Activated T-helper 2 cell treated with anti-CD3 and anti-CD28 coated beads, Interferon-gamma antibody, Interleukin-2, Interleukin-4, amounts not matched to agents 10 μg/mL and 5 μg/mL and 100 μg/mL, durations not matched to agents 14 hours and 24 hours and 36 hours (primary cell): ENCODE measurements at regions not wholly inside any gene's neighbourhood (a gene's known extent, or its start where the extent isn't known, plus 50 kb on each side); places are given as distances from the start of the nearest gene placed in this dataset.

Experiments used
- DNase-seq: peaks from one replicate; pipeline ENCODE4 v3.0.0; 2021; ENCODE audit warnings: low spot score
- H3K27ac Mint-ChIP-seq: one replicate; pipeline ENCODE4 v1.8.0; 2021; ENCODE audit warnings: mixed read lengths
- H3K27me3 Mint-ChIP-seq: one replicate; pipeline ENCODE4 v1.8.0; 2021; ENCODE audit warnings: low read depth, mixed read lengths
- H3K36me3 Mint-ChIP-seq: one replicate; pipeline ENCODE4 v1.8.0; 2021; ENCODE audit warnings: low read depth, mixed read lengths
- H3K4me1 Mint-ChIP-seq: one replicate; pipeline ENCODE4 v1.8.0; 2021; ENCODE audit warnings: low read depth, mixed read lengths
- H3K4me3 Mint-ChIP-seq: one replicate; pipeline ENCODE4 v1.8.0; 2021; ENCODE audit warnings: low read depth, mild to moderate bottlenecking, moderate library complexity, mixed read lengths
- H3K9me3 Mint-ChIP-seq: one replicate; pipeline ENCODE4 v1.8.0; 2021; ENCODE audit warnings: mixed read lengths
- intact Hi-C: fragments of 100-400 bp; cut with micrococcal nuclease; formaldehyde crosslinking; loops from one replicate; pipeline ENCODE4 v1.15.1; 2023

DNA sequence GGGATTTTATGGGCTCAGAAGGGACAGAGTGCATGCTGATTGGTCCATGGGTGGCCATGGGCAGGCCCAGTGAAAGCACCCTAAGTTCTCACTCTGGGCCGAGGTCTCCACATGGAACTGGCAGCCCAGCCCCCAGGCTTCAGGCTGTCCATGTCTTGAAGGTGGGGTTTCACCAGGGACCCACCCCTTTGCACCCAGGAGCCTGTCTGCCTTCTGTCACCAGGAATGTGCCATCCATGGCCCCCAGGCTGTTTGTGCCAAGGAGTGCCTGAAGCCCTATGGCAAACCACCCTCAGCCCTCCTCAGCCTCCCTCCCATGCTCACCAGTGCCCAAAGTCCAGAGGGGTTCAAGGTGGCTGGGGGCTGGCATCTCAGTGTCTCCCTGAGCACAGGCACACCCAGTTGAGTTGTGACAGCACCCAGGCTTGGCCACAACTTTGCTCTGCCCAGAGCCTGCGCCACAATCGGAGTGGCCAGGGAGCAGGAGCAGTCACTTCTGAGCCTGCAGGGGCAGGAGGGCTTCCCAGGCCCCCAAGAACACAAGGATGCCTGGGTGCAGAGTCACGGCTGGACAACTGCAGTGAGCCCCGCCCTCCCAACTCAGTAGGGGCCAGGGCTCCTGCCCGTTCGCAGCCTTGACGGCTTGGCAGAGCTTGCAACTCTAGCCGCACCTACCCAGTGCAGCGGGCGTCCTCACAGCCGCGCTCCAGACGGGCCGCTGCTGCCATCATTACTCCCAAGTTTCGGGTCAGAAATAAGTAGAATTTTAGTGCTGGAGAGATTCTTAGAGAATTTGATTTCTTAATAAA, 185.3 kb upstream of the NUDT6 start:
- H3K9me3 Mint-ChIP-seq, result no peaks in the 10 kb centered on the region
- DNase-seq, result no peak
- H3K36me3 Mint-ChIP-seq, result no peaks in the 10 kb centered on the region
- H3K4me1 Mint-ChIP-seq, result peaks cover 2% of the 10 kb centered on the region
- H3K27me3 Mint-ChIP-seq, result no peaks in the 10 kb centered on the region
- no peak overlapping the region for H3K4me3 Mint-ChIP-seq
- no peak overlapping the region for H3K27ac Mint-ChIP-seq
- intact Hi-C loops, result loop anchor here (10.0 kb wide), 1 partner anchor 287 kb away; the partner anchor contains the start of gene SPRY1

GRCh38 chr4:123109139-123109538, 186.7 kb upstream of the NUDT6 start:
- no peaks in the 10 kb centered on the region for H3K36me3 Mint-ChIP-seq
- no peaks in the 10 kb centered on the region for H3K4me1 Mint-ChIP-seq
- H3K4me3 Mint-ChIP-seq, result no peak overlapping the region
- no peaks in the 10 kb centered on the region for H3K27me3 Mint-ChIP-seq
- intact Hi-C loops, result loop anchor here (10.0 kb wide), 1 partner anchor 286 kb away; the partner anchor contains the start of gene SPRY1
- H3K9me3 Mint-ChIP-seq, result no peaks in the 10 kb centered on the region
- H3K27ac Mint-ChIP-seq, result no peak overlapping the region
- no peak for DNase-seq

GRCh38 chr4:123110147-123110546, 187.8 kb upstream of the NUDT6 start:
- Mint-ChIP-seq H3K27ac (no peak overlapping the region), H3K36me3 (no peaks in the 10 kb centered on the region), H3K4me1 (no peaks in the 10 kb centered on the region), H3K9me3 (no peaks in the 10 kb centered on the region), H3K27me3 (no peaks in the 10 kb centered on the region), H3K4me3 (no peak overlapping the region)
- intact Hi-C loops, result no loop called here
- DNase-seq, result no peak

DNA sequence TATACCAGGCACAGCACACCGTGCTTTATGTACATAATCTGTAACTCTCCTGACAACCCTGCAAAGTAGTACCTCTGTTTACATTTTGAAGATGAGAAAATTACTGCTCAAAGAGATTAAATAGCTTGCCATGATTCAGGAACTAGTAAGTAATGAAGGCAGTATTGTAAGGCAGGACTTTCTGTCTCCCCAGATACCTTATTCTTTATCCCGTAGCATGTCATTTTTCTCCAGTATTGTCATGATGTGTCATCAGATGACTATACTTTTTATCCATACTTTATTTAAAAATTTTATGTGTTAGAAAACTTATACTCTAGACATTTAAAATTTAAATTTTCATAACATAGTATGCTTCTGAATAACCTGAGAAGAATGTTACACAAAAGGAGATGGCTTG, 188.3 kb upstream of the NUDT6 start:
- Mint-ChIP-seq H3K36me3 (no peaks in the 10 kb centered on the region), H3K27me3 (no peaks in the 10 kb centered on the region)
- intact Hi-C loops, result no loop called here

GRCh38 chr4:123113155-123113554, 190.8 kb upstream of the NUDT6 start:
- Mint-ChIP-seq H3K27ac (no peak overlapping the region), H3K4me1 (no peaks in the 10 kb centered on the region), H3K9me3 (no peaks in the 10 kb centered on the region), H3K27me3 (no peaks in the 10 kb centered on the region), H3K36me3 (no peaks in the 10 kb centered on the region), H3K4me3 (no peak overlapping the region)
- no peak for DNase-seq
- intact Hi-C loops, result no loop called here

More for the DNA sequence above, 188.3 kb upstream of the NUDT6 start:
- Mint-ChIP-seq H3K27ac (no peak overlapping the region), H3K9me3 (no peaks in the 10 kb centered on the region), H3K4me1 (no peaks in the 10 kb centered on the region), H3K4me3 (no peak overlapping the region)
- no peak for DNase-seq

- no peaks in the 10 kb centered on the region for H3K4me1 Mint-ChIP-seq
- H3K9me3 Mint-ChIP-seq, result no peaks in the 10 kb centered on the region
- no peak overlapping the region for H3K27ac Mint-ChIP-seq
- no peaks in the 10 kb centered on the region for H3K27me3 Mint-ChIP-seq
- no peak for DNase-seq
- H3K36me3 Mint-ChIP-seq, result no peaks in the 10 kb centered on the region
- intact Hi-C loops, result no loop called here
- no peak overlapping the region for H3K4me3 Mint-ChIP-seq
These were observed 191.9 kb upstream of the NUDT6 start for GRCh38 chr4:123114084-123114914.

DNA sequence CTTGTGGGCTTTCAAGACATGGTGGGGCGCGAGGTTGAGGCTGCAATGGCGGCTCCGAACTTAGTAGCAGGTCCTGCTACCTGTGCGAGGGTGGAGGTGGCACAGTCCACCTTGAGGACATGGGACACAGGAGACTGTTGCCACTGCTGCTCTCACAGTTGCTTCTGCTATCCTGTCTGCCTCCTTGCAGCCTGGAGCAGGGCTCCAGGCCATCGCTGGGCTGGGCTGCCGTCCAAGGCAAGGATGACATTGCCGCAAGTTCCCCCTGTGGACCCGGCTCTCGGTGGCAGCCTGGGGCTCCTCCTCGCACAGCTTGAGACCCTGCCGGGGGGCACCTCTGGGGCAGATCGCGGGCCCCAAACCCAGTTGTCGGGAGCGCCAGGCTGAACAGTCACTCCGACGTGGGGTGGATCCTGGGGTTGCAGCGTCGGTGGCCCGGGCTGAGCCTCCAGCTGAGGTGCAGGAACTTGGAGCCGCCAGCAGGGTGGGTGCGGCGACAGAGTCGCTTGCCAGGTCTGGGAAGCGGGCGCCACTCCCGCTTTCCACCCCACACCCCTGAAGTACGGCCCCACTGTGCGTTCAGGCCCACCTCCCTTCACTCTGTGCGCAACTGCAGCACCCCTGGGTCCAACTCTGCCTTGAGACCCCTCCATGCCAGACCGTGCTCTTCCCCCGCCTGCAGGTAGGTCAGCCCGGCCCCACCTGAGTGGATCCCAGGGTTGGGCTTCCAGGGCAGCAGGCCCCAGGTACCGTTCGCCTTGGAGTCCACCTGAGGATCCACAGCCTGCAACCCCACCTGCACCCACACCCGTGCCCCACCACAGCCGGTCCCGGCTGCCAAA, 192.7 kb upstream of the NUDT6 start:
- no peaks in the 10 kb centered on the region for H3K9me3 Mint-ChIP-seq
- no peak overlapping the region for H3K27ac Mint-ChIP-seq
- no peak overlapping the region for H3K4me3 Mint-ChIP-seq
- no peaks in the 10 kb centered on the region for H3K4me1 Mint-ChIP-seq
- no peaks in the 10 kb centered on the region for H3K27me3 Mint-ChIP-seq
- intact Hi-C loops, result no loop called here
- no peak for DNase-seq
- H3K36me3 Mint-ChIP-seq, result no peaks in the 10 kb centered on the region

DNA sequence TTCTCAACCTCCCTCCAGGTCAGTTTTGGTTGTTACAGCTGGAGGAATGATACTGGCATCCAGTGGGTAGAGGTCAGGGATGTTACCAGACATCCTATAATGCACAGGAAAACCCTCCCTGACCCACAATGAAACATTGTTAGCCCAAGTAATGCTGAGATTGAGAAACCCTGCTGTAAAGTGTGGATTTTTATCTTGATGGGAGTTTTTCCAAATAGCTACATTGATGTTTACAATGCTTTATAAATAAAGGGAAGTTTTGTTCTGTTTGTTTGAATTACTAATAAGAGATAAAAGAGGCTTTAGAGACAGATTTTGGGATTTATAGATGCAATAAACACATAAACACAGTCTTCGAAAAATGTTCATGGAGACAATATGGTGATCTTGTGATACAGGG, 194.0 kb upstream of the NUDT6 start:
- no peak for DNase-seq
- intact Hi-C loops, result no loop called here
- H3K4me3 Mint-ChIP-seq, result no peak overlapping the region
- H3K36me3 Mint-ChIP-seq, result no peaks in the 10 kb centered on the region
- no peaks in the 10 kb centered on the region for H3K27me3 Mint-ChIP-seq
- H3K9me3 Mint-ChIP-seq, result no peaks in the 10 kb centered on the region
- H3K27ac Mint-ChIP-seq, result no peak overlapping the region
- H3K4me1 Mint-ChIP-seq, result no peaks in the 10 kb centered on the region

GRCh38 chr4:123120473-123120872, 198.1 kb upstream of the NUDT6 start:
- Mint-ChIP-seq H3K27me3 (no peaks in the 10 kb centered on the region), H3K36me3 (peaks cover 2% of the 10 kb centered on the region), H3K4me1 (no peaks in the 10 kb centered on the region), H3K27ac (no peak overlapping the region), H3K4me3 (no peak overlapping the region), H3K9me3 (no peaks in the 10 kb centered on the region)
- intact Hi-C loops, result no loop called here
- DNase-seq, result no peak

DNA sequence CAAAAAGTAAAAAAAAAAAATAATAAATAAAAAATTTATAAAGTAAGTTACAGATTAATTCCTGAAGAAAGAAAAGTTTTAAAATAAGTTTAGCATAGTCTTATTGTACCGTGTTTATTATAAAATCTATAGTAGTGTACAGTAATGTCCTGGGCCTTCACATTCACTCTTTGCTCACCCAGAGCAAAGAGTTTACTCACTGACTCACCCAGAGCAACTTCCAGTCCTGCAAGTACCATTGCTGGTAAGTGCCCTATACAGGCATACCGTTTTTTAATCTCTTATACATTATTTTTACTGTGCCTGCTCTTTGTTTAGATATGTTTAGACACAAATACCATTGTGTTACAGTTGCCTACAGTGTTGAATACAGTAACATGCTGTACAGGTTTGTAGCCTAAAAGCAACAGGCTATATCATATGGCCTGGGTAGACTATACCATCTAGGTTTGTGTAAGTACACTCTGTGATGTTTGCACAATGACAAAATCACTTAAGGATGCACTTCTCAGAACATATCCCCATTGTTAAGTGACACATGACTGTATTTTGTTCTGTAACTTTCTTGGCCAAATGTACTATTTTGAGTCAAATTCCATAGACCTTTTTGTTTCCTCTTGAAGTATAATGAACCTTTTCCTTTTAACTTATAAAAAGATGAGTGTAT, 199.0 kb upstream of the NUDT6 start:
- H3K27me3 Mint-ChIP-seq, result no peaks in the 10 kb centered on the region
- H3K4me3 Mint-ChIP-seq, result no peak overlapping the region
- H3K27ac Mint-ChIP-seq, result no peak overlapping the region
- peaks cover 2% of the 10 kb centered on the region for H3K36me3 Mint-ChIP-seq
- intact Hi-C loops, result no loop called here
- no peaks in the 10 kb centered on the region for H3K9me3 Mint-ChIP-seq
- no peak for DNase-seq
- H3K4me1 Mint-ChIP-seq, result no peaks in the 10 kb centered on the region

DNA sequence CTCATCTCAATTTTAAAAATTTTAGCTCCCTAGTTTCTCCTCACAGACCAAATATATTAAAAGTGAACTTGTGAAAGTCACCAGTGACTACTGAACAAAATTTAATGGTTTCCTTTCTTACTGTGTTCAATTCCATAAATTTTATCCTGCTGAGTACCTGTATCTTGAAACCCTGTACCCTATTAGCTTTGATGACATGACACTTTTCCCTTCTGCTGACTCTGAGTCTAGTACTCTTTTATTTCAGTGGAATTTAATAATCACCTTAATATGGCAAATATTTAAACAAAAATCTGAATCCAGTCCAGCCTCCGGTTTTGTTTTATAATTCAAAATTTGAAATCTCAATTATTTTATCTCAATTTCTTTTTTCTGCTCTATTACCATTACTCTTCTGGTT, 203.1 kb upstream of the NUDT6 start:
- intact Hi-C loops, result no loop called here
- DNase-seq, result no peak
- Mint-ChIP-seq H3K4me3 (no peak overlapping the region), H3K27me3 (no peaks in the 10 kb centered on the region), H3K36me3 (peaks cover 2% of the 10 kb centered on the region), H3K27ac (no peak overlapping the region), H3K9me3 (no peaks in the 10 kb centered on the region), H3K4me1 (no peaks in the 10 kb centered on the region)

GRCh38 chr4:123127218-123127617, 204.8 kb upstream of the NUDT6 start:
- DNase-seq, result no peak
- intact Hi-C loops, result no loop called here
- no peaks in the 10 kb centered on the region for H3K9me3 Mint-ChIP-seq
- H3K36me3 Mint-ChIP-seq, result peaks cover 2% of the 10 kb centered on the region
- H3K4me3 Mint-ChIP-seq, result no peak overlapping the region
- no peaks in the 10 kb centered on the region for H3K4me1 Mint-ChIP-seq
- no peak overlapping the region for H3K27ac Mint-ChIP-seq
- H3K27me3 Mint-ChIP-seq, result no peaks in the 10 kb centered on the region
